SKM-1 treated with dmso at 0.1 percent for 144 hours (cell line): ENCODE measurements at regions not wholly inside any gene's neighbourhood (a gene's known extent, or its start where the extent isn't known, plus 50 kb on each side); places are given as distances from the start of the nearest gene placed in this dataset.
"Not testable (repeated sequence)": the region's sequence is repeated elsewhere in the genome, so short reads cannot be mapped to it uniquely, and the experiment has no call there.

ENCODE experiments used
- DNase-seq: peaks from one replicate; lab custom pipeline; 2025; ENCODE audit not compliant: unreplicated experiment; lab: John Stamatoyannopoulos, UW

DNA sequence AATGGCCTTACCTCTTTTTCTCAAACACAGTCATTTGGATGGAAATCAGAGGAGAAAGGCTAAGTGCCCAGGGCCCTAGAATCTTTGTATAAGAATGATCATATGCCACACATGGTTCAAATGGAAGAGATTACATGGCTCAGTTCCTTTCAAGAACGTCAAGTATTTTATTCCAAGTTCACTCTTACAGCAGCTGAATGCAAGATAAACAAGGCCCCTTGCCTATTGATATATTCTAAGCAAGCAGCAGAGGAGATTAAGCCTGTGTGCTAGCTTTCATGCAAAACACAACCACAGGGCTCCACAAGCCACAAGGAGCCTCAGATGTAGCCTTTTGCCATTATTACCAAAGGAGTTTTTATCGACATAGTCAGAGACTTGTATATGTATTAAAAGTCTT is 55.3 kb upstream of the SLCO6A1 start:
- no peak for DNase-seq

DNA sequence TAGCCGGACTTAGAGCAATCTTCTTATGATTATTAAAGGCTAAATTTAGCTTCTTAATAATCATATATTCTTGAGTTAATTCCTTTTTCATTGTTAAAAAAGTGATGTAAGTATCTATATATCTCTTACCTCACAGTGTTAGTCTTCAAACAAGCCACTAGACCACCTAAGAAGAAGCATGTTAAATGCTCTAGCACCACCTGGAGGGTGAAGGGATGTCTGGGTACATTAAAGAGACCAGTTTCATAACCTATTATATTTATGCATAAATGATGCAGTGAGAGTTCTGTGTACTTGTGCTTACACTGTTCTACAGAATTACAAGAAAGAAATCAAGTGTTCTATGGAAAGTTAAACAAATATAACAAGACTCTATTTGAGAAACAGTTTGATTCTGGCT is 55.9 kb upstream of the SLCO6A1 start:
- DNase-seq: no peak

DNA sequence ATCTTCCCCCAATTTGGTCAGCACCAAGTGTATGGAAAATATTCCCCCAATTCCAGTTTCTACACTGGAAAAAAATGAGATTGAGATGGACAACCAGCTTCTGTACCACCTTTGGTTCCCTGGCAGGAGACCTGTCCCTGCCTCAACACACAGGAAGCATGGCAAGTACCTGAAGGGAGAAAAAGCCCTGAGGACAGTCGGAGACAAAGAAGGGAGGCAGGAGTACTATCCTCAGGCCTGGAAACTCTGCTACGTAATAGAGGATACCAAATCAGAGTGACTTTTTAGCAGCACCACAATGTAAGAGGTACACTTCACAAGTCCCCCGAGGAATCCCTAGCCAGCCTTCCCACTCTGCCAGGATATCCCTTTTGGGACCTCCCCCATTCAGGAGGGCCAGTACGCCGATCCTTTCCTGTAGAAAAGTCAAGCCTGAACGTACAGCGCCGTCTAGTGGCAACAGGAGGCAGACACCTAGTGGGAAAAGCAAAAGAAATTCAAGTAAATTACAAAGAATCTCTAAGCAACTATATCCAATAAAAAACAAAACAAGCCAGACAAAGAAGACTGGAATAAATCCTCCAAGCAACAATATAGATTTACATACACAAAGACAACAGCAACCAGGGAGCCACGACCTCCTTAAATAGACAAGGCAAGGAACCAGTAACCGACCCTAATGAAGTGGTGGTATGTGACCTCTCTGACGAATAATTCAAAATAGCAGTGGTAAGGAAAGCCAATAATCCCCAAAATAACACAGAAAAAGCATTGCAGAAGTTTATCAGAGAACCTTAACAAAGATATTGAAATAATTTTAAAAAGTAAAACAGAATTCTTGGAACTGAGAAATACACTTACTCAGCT is 63.3 kb upstream of the SLCO6A1 start:
- DNase-seq: peak; percentile 29

GRCh38 chr5:102570747-102571146 is 71.9 kb upstream of the SLCO6A1 start:
- DNase-seq: no peak

- DNase-seq: no peak
Observed at GRCh38 chr5:102578362-102578761, 79.6 kb upstream of the SLCO6A1 start.

- no peak for DNase-seq
Observed at GRCh38 chr5:102579379-102579778, 80.6 kb upstream of the SLCO6A1 start.

GRCh38 chr5:102581011-102581410 is 82.2 kb upstream of the SLCO6A1 start:
- DNase-seq: no peak

- DNase-seq: no peak
Observed at GRCh38 chr5:102582696-102583095, 83.9 kb upstream of the SLCO6A1 start.

DNA sequence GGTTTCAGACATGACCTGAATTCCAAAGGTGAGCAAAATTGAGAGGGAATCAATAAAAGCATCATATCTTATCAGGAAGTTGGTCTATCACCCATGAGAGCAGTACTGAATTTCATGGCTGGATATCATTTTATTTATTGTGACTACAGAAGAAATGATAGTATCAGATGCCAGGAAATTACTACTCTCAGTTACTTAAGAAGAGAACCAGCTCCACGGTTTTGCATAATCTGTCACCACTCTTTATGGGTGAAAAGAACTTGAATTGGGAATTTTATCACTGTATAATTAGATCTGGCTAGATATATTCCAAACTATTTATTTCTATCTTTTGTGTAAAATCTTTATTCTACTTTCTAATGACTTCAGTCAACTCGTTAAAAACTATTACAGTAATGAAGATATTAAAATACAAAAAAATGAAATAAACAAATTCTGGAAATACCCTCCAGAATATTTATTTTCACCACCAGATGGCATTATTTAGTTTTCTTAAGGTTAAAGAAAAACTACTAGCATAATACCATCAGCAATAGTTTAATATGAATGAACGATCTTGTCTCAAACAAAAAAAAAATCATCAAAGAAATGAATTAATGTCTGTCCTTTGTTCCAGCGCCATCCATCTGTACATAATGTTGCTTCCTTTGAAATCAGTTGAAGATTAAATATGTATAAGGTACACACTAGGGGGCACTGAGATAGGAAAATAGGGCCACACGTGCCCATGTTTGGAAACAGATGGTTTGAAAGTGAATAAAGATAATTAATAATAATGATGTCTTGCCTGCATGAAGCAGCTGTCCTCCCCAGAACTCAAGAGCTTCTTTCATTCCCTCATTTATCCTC is 84.7 kb upstream of the SLCO6A1 start:
- peak; percentile 5 for DNase-seq

GRCh38 chr5:102589661-102590060 is 90.9 kb upstream of the SLCO6A1 start:
- DNase-seq: no peak

- no peak for DNase-seq
Observed at GRCh38 chr5:102590467-102590866, 91.7 kb upstream of the SLCO6A1 start.

DNA sequence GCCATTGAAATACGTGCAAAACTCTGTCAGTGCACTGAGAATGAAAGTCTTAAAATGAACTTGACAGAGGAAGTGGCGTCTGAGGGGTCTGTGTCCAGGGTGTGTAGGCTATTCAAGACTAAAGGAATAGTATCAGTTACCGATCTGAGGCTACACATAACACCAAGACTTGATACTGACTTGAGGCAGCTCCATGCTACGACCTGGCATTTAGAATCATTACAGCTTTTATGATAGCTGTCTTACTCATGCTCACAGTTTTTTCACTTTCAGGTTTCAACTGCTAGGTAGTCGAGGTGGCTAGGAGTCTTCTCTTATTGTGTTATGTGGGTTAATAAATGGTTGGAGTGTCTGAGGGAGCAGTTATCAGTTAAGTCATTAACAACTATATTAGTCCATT is 92.8 kb upstream of the SLCO6A1 start:
- no peak for DNase-seq

GRCh38 chr5:102592586-102592985 is 93.8 kb upstream of the SLCO6A1 start:
- DNase-seq: not testable (repeated sequence)

DNA sequence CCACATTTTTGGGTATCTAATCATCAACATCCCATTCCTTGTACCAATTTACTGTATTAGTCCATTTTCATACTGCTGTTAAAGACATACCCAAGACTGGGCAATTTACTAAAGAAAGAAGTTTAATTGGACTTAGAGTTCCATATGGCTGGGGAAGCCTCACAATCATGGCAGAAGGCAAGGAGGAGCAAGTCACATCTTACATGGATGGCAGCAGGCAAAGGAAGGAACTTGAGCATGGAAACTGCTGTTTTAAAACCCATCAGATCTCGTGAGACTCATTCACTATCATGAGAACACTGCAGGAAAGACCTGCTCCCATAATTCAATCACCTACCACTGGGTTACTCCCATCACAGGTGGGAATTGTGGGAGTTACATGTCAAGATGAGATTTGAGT is 95.4 kb upstream of the SLCO6A1 start:
- no peak for DNase-seq

DNA sequence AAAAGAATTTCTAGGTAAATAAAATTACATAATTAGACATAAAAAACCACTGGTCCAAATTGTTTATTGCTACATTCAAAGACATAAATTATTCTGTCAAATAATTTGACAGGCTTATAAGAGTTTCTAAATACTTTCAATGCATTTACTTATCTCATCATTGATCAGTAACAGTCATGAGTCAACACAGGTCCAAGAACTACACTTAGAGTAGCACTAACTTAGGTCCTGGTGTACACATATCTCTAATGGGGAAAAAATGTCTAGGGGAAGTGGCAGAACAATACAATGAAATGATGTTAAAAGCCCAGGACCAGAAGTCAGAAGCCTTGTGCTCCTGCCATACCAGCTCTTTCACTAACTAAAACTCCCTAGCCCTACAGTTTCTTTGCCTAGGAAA is 96.5 kb upstream of the SLCO6A1 start:
- no peak for DNase-seq

DNA sequence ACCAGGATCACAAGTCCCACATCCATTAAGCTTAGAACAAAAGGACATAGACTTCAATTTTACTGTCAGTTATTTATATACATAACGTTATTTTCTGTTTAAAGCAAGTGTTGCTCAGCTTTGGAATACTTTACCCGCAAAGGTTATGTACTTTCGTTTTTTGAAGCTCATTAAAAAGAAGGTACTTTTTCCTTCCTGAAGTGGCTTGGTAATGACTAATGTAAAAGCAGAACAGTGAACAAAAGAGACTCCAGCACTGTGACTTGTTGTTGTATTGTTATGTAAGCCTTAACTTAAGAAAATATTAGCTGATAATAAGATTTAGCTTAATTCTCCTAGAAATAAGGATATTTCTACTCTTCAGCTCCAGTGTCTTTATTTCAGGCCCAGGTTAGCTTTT is 97.3 kb upstream of the SLCO6A1 start:
- no peak for DNase-seq

- DNase-seq: no peak
Observed at GRCh38 chr5:102596951-102597350, 98.2 kb upstream of the SLCO6A1 start.

DNA sequence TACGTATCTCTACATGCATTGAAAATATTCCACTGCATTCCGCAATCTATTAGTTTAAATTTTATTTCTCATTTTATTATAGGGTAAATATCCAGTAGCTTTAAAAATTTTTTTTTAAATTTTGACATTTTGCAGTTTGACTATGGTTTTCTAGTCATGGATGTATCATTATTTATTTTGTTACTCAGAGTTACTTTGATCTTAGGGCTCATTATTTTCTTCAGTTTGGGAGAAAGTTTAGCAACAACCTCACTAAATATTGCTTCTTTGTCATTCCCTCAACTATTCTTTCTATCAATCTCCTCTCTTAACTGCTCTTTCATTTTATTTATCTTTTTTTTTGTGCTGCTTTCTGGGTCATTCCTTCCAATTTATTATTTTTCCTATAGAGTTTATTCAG is 100.5 kb upstream of the SLCO6A1 start:
- DNase-seq: no peak

GRCh38 chr5:102600964-102601363 is 102.2 kb upstream of the SLCO6A1 start:
- no peak for DNase-seq

DNA sequence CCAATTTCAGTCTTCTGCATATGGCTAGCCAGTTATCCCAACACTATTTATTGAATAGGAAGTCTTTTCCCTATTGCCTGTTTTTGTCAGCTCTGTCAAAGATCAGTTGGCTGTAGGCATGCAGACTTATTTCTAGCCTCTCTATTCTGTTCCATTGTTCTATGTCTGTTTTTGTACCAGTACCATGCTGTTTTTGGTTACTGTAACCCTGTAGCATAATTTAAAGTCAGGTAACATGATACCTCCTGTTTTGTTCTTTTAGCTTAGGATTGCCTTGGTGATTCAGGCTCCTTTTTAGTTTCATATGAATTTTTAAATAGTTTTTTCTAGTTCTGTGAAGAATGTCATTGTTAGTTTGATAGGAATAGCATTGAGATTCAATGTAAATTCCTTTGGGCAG is 104.9 kb upstream of the SLCO6A1 start:
- no peak for DNase-seq

DNA sequence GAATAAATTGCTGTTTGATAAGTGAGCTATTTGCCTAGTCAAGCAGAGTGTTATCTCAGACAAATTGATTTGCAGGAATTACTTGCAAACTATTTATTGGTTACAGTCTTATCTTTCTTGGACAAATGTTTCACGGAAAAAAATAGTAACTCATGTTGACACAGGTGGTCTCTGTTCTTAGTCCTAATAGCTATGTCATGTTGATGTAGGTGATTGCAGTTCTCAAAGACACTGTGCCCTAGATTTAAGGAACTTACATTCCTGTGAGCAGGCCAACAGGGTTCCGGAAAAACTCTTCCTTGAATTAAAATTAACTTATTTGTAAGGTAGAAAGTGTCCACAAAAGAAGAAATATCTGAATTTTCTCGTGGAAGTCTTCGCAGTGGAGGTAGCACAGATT is 109.6 kb upstream of the SLCO6A1 start:
- DNase-seq: no peak

DNA sequence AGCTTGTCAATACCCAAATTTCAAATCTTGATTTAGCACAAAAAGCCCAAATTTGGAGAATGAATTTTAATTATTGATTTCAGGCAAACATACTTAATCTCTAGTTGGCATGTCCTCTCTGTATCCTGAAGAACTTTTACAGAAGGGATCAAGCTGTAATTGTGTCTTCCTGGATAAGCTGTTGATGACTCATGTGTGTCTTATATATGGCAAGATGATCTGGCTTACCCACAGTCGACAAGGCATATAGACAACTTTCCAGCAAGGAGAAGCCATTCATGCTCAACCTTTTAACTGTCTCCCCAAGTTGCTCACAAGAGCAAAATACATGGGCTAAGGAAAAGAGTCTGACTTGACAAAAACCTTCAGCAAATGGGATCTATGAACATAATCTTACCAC is 112.5 kb upstream of the SLCO6A1 start:
- DNase-seq: no peak
